ENCODE measurements at regions not wholly inside any gene's neighbourhood (a gene's known extent, or its start where the extent isn't known, plus 50 kb on each side); places are given as distances from the start of the nearest gene placed in this dataset.

DNA sequence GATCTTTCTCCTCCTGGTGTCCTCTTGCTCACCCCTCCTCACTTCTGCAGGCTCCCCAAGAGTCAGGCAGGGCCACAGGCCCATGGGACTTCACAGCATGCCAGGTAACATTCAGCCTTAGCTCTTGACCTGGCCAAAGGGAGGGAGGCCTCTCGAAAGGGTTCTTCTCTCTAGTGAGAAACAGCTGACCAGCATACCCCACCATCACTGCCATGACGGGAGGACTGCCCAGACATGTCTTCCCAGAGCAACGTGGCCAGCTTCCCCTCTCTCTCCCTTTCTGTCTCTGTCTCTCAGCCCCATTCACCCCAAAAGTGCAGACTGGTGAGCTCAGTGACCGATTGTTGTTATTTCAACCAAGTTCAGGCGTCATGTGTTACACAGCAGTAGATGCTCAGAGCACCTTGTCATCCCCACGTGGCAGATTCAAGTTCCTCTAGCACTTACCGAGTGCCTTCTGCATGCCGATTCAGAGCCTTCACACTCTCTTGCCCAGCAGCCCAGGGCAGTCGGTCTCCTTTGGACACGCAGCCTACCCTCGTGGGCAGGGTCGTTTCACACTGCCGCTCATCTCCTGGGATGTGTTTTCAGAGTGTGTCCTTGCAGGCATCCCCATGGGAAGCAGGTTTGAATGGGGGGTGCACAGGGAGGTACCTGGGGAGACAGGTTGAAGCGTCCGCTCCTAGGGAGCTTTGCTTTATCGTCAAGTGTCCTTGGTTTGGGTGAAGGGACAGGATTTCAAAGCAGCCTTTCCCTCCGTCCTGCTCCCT lies 259.9 kb downstream of the NDUFA10 start:
- DNase-seq (ENCODE audit: low spot score) = no peak

DNA sequence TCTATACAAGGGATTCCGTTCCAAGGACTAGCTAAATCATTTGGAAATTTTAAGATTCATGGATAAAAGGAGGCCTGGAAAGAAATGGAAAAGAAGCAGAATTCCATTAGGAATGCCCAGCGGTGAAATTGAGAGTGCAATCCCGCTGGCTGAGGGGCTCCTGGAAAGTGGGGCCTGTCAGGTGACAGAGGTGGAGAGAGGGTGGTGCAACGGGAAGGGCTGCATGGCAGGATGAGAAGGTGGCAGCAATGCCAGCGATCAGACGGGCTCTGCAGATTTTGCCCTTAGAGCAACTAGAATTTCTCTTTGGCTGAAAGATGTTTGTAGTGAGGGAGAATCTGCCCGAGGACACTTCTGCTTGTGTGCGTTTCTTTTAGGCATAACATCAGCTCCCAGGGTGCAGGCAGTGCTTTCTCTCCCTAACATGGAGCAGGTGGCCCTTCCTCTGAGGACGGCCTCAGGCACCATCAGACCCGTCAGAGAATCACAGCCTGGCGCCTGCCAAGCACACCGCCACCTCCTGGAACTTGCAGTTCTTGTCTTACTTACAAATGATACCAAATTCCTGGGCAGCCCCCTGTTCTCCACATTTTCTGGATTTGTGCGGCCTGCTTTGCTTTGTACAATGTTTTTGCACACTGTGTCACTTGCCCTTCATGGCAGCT lies 261.6 kb downstream of the NDUFA10 start:
- DNase-seq (ENCODE audit: low spot score) = no peak

DNA sequence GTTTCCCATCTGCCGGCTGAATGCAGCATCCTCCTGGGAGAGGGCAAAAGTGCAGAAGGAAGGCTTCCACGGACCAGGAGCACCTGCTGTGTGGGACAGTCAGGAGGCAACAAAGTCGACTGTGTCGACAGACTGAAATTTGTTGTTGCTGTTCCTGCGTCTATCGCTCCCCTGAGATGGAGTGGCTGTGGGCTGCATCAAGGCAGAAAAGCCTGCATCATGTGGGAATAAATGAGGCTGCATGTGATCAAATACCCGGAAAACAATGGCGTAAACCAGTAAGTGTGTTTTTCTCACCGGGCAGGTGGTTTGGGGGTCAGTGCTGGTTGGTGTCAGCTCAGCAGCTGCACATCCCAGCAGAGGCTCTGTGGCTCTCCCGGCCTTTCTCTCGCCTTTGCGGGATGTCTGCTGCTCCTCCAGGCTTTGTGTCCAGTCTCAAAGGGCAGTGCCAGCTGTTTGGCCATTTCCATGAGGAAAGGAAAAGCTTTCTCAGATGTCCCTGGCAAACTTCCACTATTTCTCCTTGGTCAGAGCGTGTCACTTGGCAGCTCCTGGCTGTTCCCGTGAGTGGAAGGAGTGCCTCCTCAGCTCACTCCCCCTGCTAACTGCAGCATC lies 262.4 kb downstream of the NDUFA10 start:
- DNase-seq (ENCODE audit: low spot score) = no peak

GRCh38 chr2:239762106-239762505 lies 263.0 kb downstream of the NDUFA10 start:
- DNase-seq (ENCODE audit: low spot score) = no peak

- no peak for DNase-seq (ENCODE audit: low spot score)
Observed at GRCh38 chr2:239760596-239760995, 264.5 kb downstream of the NDUFA10 start.

DNA sequence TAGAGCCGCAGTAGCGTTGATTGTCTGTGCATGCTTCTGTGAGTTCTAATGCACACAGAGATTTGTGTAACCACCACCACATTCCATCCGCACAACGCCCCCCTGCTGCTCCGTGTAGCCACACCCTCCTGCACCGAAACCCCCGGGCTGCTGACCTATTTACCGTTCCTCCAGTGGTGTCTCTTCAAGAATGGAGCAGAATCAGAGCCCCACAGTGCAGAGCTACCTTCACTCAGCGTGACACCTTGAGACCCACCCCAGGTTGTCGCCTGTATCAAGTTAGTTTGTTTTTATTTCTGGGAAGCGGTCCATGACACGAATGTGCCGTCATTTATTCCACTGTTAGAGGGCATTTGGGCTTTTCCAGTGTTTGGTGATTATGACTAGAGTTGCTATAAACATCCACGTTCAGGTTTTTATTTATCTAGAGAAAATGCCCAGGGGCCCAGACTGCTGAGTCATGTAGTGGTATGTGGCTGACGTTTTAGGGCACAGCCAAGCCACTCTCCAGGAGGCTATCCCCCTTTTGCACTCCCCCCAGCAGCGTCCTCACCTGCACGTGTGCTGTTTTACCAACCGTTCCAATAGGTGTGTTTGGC lies 266.8 kb downstream of the NDUFA10 start:
- no peak for DNase-seq (ENCODE audit: low spot score)

GRCh38 chr2:239756790-239757760 lies 268.1 kb downstream of the NDUFA10 start:
- DNase-seq (ENCODE audit: low spot score) = no peak

DNA sequence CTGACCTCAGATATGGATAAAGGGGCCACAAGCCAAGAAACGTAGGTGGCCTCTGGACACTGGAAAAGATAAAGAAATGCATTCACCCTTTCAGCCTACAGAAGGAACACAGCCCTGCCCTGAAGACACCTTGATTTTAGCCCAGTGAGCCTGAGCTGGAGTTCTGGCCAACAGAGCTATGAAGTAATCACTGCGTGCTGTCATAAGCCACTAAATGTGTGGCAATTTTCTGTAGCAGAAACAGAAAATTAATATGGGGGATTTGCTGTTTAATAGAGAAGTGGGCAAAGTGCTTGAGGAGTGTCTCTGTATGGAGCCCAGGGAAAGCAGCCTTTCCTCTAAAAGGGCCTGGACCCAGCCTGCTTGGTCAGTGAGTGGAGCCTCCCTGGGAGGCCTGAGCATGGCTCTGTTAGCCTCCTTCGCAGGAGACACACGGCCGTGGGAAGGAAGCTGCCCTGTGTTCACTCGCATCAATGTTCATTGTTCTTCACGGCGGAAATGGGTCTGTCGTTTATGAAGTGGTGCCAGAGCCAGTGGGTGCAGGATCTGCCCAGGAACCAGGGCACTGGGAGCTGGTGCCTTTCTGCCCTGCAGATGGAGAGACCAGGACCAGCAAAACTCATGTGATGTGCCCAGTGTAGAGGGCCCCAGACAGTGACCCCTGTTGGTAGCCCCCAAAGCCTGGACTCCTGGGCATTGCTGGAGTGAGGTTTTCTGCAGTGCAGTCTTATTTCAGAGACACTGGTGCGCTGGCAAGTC lies 268.9 kb downstream of the NDUFA10 start:
- no peak for DNase-seq (ENCODE audit: low spot score)

- no peak for DNase-seq (ENCODE audit: low spot score)
Observed at GRCh38 chr2:239753401-239753837, 271.7 kb downstream of the NDUFA10 start.

DNA sequence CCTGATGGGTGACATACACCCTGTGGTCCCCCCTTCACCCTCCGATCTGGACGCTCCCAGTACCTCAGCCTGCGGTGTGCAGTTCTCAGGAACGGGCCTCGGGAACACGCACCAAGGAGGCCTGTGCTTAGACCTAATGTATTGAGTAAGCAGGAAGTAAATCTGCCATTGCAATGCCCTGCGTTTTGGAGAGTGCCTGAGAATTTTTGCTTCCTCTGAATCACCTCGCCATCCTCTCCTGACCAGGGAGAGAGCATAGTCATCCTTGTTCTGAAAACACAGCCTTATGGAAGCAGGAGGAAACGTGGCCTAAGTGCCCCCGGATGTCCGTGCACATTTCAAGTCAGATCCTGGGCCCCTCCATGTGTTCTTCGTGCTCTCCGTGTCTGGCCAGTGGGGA lies 272.2 kb downstream of the NDUFA10 start:
- DNase-seq (ENCODE audit: low spot score) = no peak

DNA sequence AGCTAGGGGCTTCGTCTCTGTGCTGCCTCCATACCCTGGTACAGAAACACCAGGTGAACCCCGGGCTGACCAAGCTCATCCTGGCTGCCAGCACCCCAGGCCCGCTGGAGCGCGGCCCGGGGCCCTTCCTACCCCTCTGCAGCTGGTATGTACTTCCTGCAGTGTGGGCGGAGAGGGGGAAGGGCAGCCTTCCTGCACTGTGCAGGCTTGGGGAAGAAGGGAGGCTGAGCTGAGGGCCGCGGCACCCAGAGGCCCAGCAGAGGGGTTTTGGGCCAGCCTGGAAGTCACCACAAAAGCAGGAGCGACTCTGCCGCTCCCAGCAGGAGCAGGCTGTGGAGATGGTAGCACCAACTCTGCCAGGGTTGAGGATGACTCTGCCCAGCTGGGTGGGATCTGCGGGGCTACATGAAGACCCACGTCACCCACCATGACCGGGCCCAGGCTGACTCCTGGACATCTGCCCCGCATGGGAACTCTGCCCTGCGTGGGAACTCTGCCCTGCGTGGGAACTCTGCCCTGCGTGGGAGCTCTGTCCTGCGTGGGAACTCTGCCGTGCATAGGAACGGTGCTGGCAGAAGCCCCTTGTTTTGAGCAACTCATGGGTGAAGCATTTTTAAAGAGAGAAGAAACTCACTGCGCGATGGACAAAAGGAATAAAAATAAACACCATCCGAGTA lies 273.3 kb downstream of the NDUFA10 start:
- DNase-seq (ENCODE audit: low spot score) = no peak

GRCh38 chr2:239750929-239751678 lies 274.0 kb downstream of the NDUFA10 start:
- DNase-seq (ENCODE audit: low spot score) = no peak

- DNase-seq (ENCODE audit: low spot score) = no peak
Observed at GRCh38 chr2:239750045-239750835, 274.9 kb downstream of the NDUFA10 start.

DNA sequence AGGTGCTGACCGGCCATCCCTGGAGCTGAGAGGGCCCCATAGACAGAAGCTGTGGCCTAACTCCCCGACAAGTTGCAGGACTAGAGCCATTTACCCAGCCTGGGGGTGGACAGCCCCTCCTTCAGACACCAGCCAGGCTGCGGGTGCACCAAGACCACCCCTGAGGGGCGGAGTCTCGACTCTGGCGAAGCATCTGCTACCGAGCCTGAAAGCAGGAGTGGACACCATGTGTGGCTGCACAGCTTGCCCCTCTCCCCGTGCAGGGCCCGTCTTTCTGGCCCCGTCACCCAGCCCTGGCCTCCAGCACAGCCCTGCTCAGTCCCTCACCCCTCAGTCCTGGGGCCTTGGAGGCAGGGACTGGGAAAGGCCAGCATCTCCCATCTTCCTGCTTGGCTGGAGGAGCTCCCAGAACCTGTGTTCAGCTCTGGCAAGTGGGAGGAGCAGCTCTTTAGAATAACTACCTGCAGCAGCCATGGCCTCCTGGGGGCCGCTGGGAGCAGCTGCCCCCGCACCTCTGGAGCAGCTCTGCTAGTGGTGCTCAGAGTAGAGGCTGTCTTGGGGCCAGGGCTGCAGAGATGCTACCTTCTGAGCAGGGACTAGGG lies 275.8 kb downstream of the NDUFA10 start:
- DNase-seq (ENCODE audit: low spot score) = no peak

- no peak for DNase-seq (ENCODE audit: low spot score)
Observed at GRCh38 chr2:239748811-239749210, 276.3 kb downstream of the NDUFA10 start.

GRCh38 chr2:239747771-239748170 lies 277.4 kb downstream of the NDUFA10 start:
- no peak for DNase-seq (ENCODE audit: low spot score)

DNA sequence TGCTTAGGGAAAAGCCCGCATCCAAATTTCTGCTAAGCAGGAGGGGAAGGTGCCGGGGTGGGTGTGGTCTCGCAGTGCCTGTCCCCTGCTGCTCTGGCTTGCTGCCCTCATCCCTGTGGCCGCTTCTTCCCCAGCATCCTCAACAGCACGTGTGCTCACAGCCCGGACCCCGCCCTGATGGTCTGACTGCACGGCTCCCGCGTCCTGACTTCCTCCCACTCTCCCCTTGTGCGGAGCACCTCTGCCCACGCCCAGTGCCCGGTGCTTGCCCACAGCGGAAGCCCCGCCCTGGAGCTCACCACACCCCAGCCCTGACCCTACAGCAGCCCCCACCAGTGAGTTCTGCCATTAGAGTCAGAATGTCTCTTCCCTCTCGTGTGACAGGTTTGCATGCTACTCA lies 277.9 kb downstream of the NDUFA10 start:
- DNase-seq (ENCODE audit: low spot score) = no peak

All from ureter (tissue), 1 donor.